ENCODE measurements at regions not wholly inside any gene's neighbourhood (a gene's known extent, or its start where the extent isn't known, plus 50 kb on each side); places are given as distances from the start of the nearest gene placed in this dataset.

- Histone ChIP-seq H3K9me1 (ENCODE audit: control insufficient read depth, extremely low read depth, insufficient read depth, low read length) (no peaks in the 10 kb centered on the region), H3K79me2 (ENCODE audit: control insufficient read depth, insufficient read depth, low read length) (no peaks in the 10 kb centered on the region), H3K36me3 (ENCODE audit: control insufficient read depth in 2 of 2, extremely low read depth in 1 of 2, insufficient read depth in 2 of 2, low read length in 2 of 2) (no peaks in the 10 kb centered on the region), H3K4me3 (ENCODE audit: control insufficient read depth in 2 of 3, extremely low read depth in 1 of 3, insufficient read depth in 2 of 3, low read depth in 1 of 3, low read length in 3 of 3) (no peak overlapping the region), H3K4me2 (ENCODE audit: control insufficient read depth, extremely low read depth, insufficient read depth, low read depth, low read length) (no peak overlapping the region), H3K9me3 (ENCODE audit: control insufficient read depth, low read depth, low read length) (no peaks in the 10 kb centered on the region), H3K4me1 (ENCODE audit: control insufficient read depth, extremely low read depth, insufficient read depth, low read length) (no peaks in the 10 kb centered on the region), H3K27me3 (ENCODE audit: control insufficient read depth, extremely low read depth, insufficient read depth, low read length) (no peaks in the 10 kb centered on the region), H2AFZ (ENCODE audit: control insufficient read depth, low read length) (no peak overlapping the region), H4K20me1 (ENCODE audit: control insufficient read depth, extremely low read depth, insufficient read depth, low read length) (no peaks in the 10 kb centered on the region), H3K9ac (ENCODE audit: control insufficient read depth, extremely low read depth, insufficient read depth, low read length) (no peak overlapping the region), H3K27ac (ENCODE audit: control insufficient read depth, insufficient read depth, low read length) (no peak overlapping the region)
- DNase-seq (ENCODE audit: low read depth, low spot score) (no peak), FAIRE-seq (no peak)
- TF ChIP-seq CTCF (optimal IDR thresholded peaks at IDR 0.05 in 1 of 3, IDR thresholded peaks at IDR 0.05 in 1 of 3, conservative IDR thresholded peaks at IDR 0.05 in 1 of 3; ENCODE audit: extremely low read depth in 1 of 3, insufficient read depth in 2 of 3, low read length in 3 of 3) (no peak), EZH2 (IDR thresholded peaks at IDR 0.05; ENCODE audit: low read length) (no peak)
- dilution Hi-C loops (cut with MboI; ENCODE audit: extremely low pct_ligation_motif_present, low sequenced_read_pairs) = no loop called here
These were observed 72.8 kb upstream of the CTDP1 start for GRCh38 chr18:79606621-79607331.

DNA sequence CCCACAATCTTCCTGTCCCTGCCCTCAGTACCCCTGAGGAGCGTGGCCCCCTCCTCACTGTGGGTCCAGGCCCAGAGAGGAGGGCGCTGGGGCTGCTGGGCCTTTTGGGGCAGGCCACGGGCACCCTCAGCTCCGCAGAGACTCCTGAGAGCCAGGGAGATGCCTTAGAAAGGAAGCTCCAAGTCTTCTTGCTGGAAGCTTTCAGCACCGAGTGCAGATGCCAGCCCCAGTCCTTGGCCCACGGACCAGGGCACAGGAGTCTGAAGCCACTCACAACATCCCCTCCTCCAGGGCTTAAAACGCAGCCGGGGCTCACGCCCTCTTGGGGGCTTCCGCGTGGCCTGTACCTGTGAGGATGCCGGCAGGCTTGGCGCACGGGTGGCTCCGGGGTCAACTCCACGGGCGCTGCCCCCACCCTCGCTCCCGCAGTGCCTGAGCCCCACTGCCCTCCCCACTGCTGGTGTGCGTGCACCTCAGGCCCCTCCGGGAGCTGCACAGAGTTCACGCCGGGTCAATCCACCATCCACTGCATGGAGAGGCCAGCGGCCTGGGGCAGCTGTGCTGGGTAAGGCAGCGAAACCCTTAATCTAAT, 72.1 kb upstream of the CTDP1 start:
- H3K4me2 ChIP-seq (ENCODE audit: control insufficient read depth, extremely low read depth, insufficient read depth, low read depth, low read length) = no peak overlapping the region
- no peak overlapping the region for H3K27ac ChIP-seq (ENCODE audit: control insufficient read depth, insufficient read depth, low read length)
- no peaks in the 10 kb centered on the region for H3K4me1 ChIP-seq (ENCODE audit: control insufficient read depth, extremely low read depth, insufficient read depth, low read length)
- H2AFZ ChIP-seq (ENCODE audit: control insufficient read depth, low read length) = no peak overlapping the region
- no peaks in the 10 kb centered on the region for H3K9me1 ChIP-seq (ENCODE audit: control insufficient read depth, extremely low read depth, insufficient read depth, low read length)
- DNase-seq (ENCODE audit: low read depth, low spot score) (no peak), FAIRE-seq (no peak)
- H3K9ac ChIP-seq (ENCODE audit: control insufficient read depth, extremely low read depth, insufficient read depth, low read length) = no peak overlapping the region
- dilution Hi-C loops (cut with MboI; ENCODE audit: extremely low pct_ligation_motif_present, low sequenced_read_pairs) = no loop called here
- TF ChIP-seq EZH2 (IDR thresholded peaks at IDR 0.05; ENCODE audit: low read length) (no peak), CTCF (optimal IDR thresholded peaks at IDR 0.05 in 1 of 3, IDR thresholded peaks at IDR 0.05 in 1 of 3, conservative IDR thresholded peaks at IDR 0.05 in 1 of 3; ENCODE audit: extremely low read depth in 1 of 3, insufficient read depth in 2 of 3, low read length in 3 of 3) (no peak)
- H3K27me3 ChIP-seq (ENCODE audit: control insufficient read depth, extremely low read depth, insufficient read depth, low read length) = no peaks in the 10 kb centered on the region
- no peaks in the 10 kb centered on the region for H3K9me3 ChIP-seq (ENCODE audit: control insufficient read depth, low read depth, low read length)
- no peaks in the 10 kb centered on the region for H3K79me2 ChIP-seq (ENCODE audit: control insufficient read depth, insufficient read depth, low read length)
- no peaks in the 10 kb centered on the region for H4K20me1 ChIP-seq (ENCODE audit: control insufficient read depth, extremely low read depth, insufficient read depth, low read length)
- no peaks in the 10 kb centered on the region for H3K36me3 ChIP-seq (ENCODE audit: control insufficient read depth in 2 of 2, extremely low read depth in 1 of 2, insufficient read depth in 2 of 2, low read length in 2 of 2)
- no peak overlapping the region for H3K4me3 ChIP-seq (ENCODE audit: control insufficient read depth in 2 of 3, extremely low read depth in 1 of 3, insufficient read depth in 2 of 3, low read depth in 1 of 3, low read length in 3 of 3)
